OCI-LY1 (cell line): ENCODE measurements at regions not wholly inside any gene's neighbourhood (a gene's known extent, or its start where the extent isn't known, plus 50 kb on each side); places are given as distances from the start of the nearest gene placed in this dataset.

Experiments
- H2AFZ ChIP-seq: fragments of 200-600 bp; sonication (generic), shearing (Covaris generic); 2 replicates; pipeline ENCODE4 v1.6.0; 2014; ENCODE audit warnings: antibody characterized with exemption, mild to moderate bottlenecking, low read length
- H3F3A ChIP-seq: fragments of 200-600 bp; sonication (generic), shearing (Covaris generic); 2 replicates; pipeline ENCODE4 v1.6.0; 2014; ENCODE audit warnings: mild to moderate bottlenecking, antibody characterized with exemption, low read length, moderate library complexity; ENCODE audit not compliant: insufficient read depth
- H3K27ac ChIP-seq: fragments of 200-600 bp; sonication (generic); 2 replicates; pipeline ENCODE4 v1.5.1; 2014; ENCODE audit warnings: low read length, mixed run types, mild to moderate bottlenecking, low read depth; ENCODE audit not compliant: poor library complexity, severe bottlenecking
- H3K27me3 ChIP-seq: fragments of 200-600 bp; sonication (generic); 2 replicates; pipeline ENCODE4 v1.6.0; 2014; ENCODE audit warnings: antibody characterized with exemption, mild to moderate bottlenecking, low read length, moderate library complexity; ENCODE audit not compliant: insufficient read depth
- H3K36me3 ChIP-seq: fragments of 200-600 bp; sonication (generic); 2 replicates; pipeline ENCODE4 v1.6.1; 2014; ENCODE audit warnings: mild to moderate bottlenecking, antibody characterized with exemption, low read length, moderate library complexity, mixed read lengths; ENCODE audit not compliant: insufficient read depth
- H3K4me1 ChIP-seq: fragments of 200-600 bp; sonication (generic); 2 replicates; pipeline ENCODE4 v1.5.1; 2014; ENCODE audit warnings: mild to moderate bottlenecking, low read length, moderate library complexity; ENCODE audit not compliant: insufficient read depth, severe bottlenecking
- H3K4me2 ChIP-seq: fragments of 200-600 bp; sonication (generic), shearing (Covaris generic); 2 replicates; pipeline ENCODE4 v1.6.1; 2014; ENCODE audit warnings: low read length
- H3K4me3 ChIP-seq: fragments of 200-600 bp; sonication (generic); 2 replicates; pipeline ENCODE4 v1.5.1; 2014; ENCODE audit warnings: low read length, low read depth, mild to moderate bottlenecking, mixed read lengths; ENCODE audit not compliant: poor library complexity, severe bottlenecking
- H3K79me2 ChIP-seq: fragments of 200-600 bp; shearing (Covaris generic); 2 replicates; pipeline ENCODE4 v1.6.1; 2016; ENCODE audit warnings: mixed run types, low read length, mixed read lengths; ENCODE audit not compliant: insufficient read depth
- H3K9ac ChIP-seq: fragments of 200-600 bp; sonication (generic), shearing (Covaris generic); 2 replicates; pipeline ENCODE4 v1.6.1; 2014; ENCODE audit warnings: mild to moderate bottlenecking, low read length, mixed read lengths
- H3K9me2 ChIP-seq: fragments of 200-600 bp; sonication (generic), shearing (Covaris generic); 2 replicates; pipeline ENCODE4 v1.6.1; 2014; ENCODE audit warnings: low read depth, mild to moderate bottlenecking, low read length, mixed read lengths
- H3K9me3 ChIP-seq: fragments of 200-600 bp; shearing (Covaris generic); 2 replicates; pipeline ENCODE4 v1.6.1; 2014; ENCODE audit warnings: low read length, mixed read lengths
- H4K20me1 ChIP-seq: fragments of 200-600 bp; sonication (generic), shearing (Covaris generic); 2 replicates; pipeline ENCODE4 v1.6.0; 2016; ENCODE audit warnings: mild to moderate bottlenecking, low read length; ENCODE audit not compliant: insufficient read depth
- CTCF ChIP-seq: fragments of 200-600 bp; sonication (generic), shearing (Covaris generic); IDR thresholded peaks from 2 replicates; pipeline ENCODE4 v1.5.1; 2017; ENCODE audit warnings: mild to moderate bottlenecking, antibody characterized with exemption, low read length, moderate library complexity, mixed read lengths
- EZH2 ChIP-seq: fragments of 200-600 bp; sonication (generic), shearing (Covaris generic); IDR thresholded peaks from 2 replicates; pipeline ENCODE4 v1.8.0; 2017; ENCODE audit warnings: borderline replicate concordance, mixed run types, mild to moderate bottlenecking, antibody characterized with exemption, low read length, moderate library complexity, mixed read lengths

- H3K9me2 ChIP-seq: no peaks in the 10 kb centered on the region
- H3K36me3 ChIP-seq: no peaks in the 10 kb centered on the region
- TF ChIP-seq EZH2 (no peak), CTCF (no peak)
- no peak overlapping the region for H3K27ac ChIP-seq
- no peaks in the 10 kb centered on the region for H3K79me2 ChIP-seq
- H3K4me3 ChIP-seq: no peak overlapping the region
- H3K27me3 ChIP-seq: no peaks in the 10 kb centered on the region
- H2AFZ ChIP-seq: no peak overlapping the region
- H3K9me3 ChIP-seq: no peaks in the 10 kb centered on the region
- no peaks in the 10 kb centered on the region for H4K20me1 ChIP-seq
- H3K9ac ChIP-seq: no peak overlapping the region
- no peaks in the 10 kb centered on the region for H3K4me1 ChIP-seq
- no peak overlapping the region for H3K4me2 ChIP-seq
- H3F3A ChIP-seq: no peaks in the 10 kb centered on the region
Observed at GRCh38 chr4:45663628-45664081, 460.2 kb downstream of the GABRG1 start.

- Histone ChIP-seq H3K36me3 (no peaks in the 10 kb centered on the region), H3F3A (no peaks in the 10 kb centered on the region), H3K9ac (no peak overlapping the region), H4K20me1 (no peaks in the 10 kb centered on the region), H3K4me1 (no peaks in the 10 kb centered on the region), H3K27ac (no peak overlapping the region), H3K79me2 (no peaks in the 10 kb centered on the region), H3K9me3 (no peaks in the 10 kb centered on the region), H3K9me2 (no peaks in the 10 kb centered on the region), H3K4me2 (no peak overlapping the region), H3K4me3 (no peak overlapping the region), H3K27me3 (no peaks in the 10 kb centered on the region), H2AFZ (no peak overlapping the region)
- TF ChIP-seq CTCF: no peak
- no peak for TF ChIP-seq EZH2
Observed at GRCh38 chr4:45663003-45663402, 460.9 kb downstream of the GABRG1 start.

GRCh38 chr4:45661893-45662292, 462.0 kb downstream of the GABRG1 start:
- Histone ChIP-seq H3K9ac (no peak overlapping the region), H3K4me3 (no peak overlapping the region), H3K36me3 (no peaks in the 10 kb centered on the region), H3K27ac (no peak overlapping the region), H3K4me2 (no peak overlapping the region), H3K27me3 (no peaks in the 10 kb centered on the region), H4K20me1 (no peaks in the 10 kb centered on the region), H3F3A (no peaks in the 10 kb centered on the region), H2AFZ (no peak overlapping the region), H3K9me2 (no peaks in the 10 kb centered on the region), H3K9me3 (no peaks in the 10 kb centered on the region), H3K4me1 (no peaks in the 10 kb centered on the region), H3K79me2 (no peaks in the 10 kb centered on the region)
- no peak for TF ChIP-seq EZH2

GRCh38 chr4:45650545-45650944, 473.3 kb downstream of the GABRG1 start:
- H3K4me1 ChIP-seq: no peaks in the 10 kb centered on the region
- no peaks in the 10 kb centered on the region for H3K9me2 ChIP-seq
- TF ChIP-seq CTCF (no peak), EZH2 (no peak)
- no peak overlapping the region for H3K9ac ChIP-seq
- H3K27me3 ChIP-seq: no peaks in the 10 kb centered on the region
- no peak overlapping the region for H3K27ac ChIP-seq
- no peak overlapping the region for H2AFZ ChIP-seq
- H3K36me3 ChIP-seq: no peaks in the 10 kb centered on the region
- H3K79me2 ChIP-seq: no peaks in the 10 kb centered on the region
- H3K4me3 ChIP-seq: no peak overlapping the region
- no peaks in the 10 kb centered on the region for H3K9me3 ChIP-seq
- no peaks in the 10 kb centered on the region for H3F3A ChIP-seq
- no peak overlapping the region for H3K4me2 ChIP-seq
- no peaks in the 10 kb centered on the region for H4K20me1 ChIP-seq
